ENCODE measurements at regions not wholly inside any gene's neighbourhood (a gene's known extent, or its start where the extent isn't known, plus 50 kb on each side); places are given as distances from the start of the nearest gene placed in this dataset.

- Histone ChIP-seq H3K9me3 (peaks cover 0 to 7% (median under 1%) of the 10 kb centered on the region in 4 donors), H3K4me3 (no peak overlapping the region), H3K27ac (replicated peaks in 1 of 4) (no peak overlapping the region), H3K4me1 (no peaks in the 10 kb centered on the region), H3K27me3 (peaks cover 0 to 21% (median 0%) of the 10 kb centered on the region in 4 donors), H3K36me3 (no peaks in the 10 kb centered on the region)
- DNase-seq (ENCODE audit: extremely low spot score): no peak
- intact Hi-C loops (cut with DNase I): no loop called here
- 79% methylated on average over 1 of the region's 1 CpG for WGBS
- TF ChIP-seq EP300 (IDR thresholded peaks at IDR 0.05) (no peak), POLR2AphosphoS5 (IDR thresholded peaks at IDR 0.05) (no peak), CTCF (IDR thresholded peaks at IDR 0.05) (no peak), POLR2A (IDR thresholded peaks at IDR 0.05; ENCODE audit: low read depth) (no peak)
Observed at GRCh38 chrX:943035-943434, 269.4 kb downstream of the CRLF2 start.

GRCh38 chrX:940691-941090 is 271.8 kb downstream of the CRLF2 start:
- Histone ChIP-seq H3K27me3 (peaks cover 0 to 28% (median 0%) of the 10 kb centered on the region in 4 donors), H3K4me3 (no peak overlapping the region), H3K36me3 (no peaks in the 10 kb centered on the region), H3K4me1 (no peaks in the 10 kb centered on the region), H3K9me3 (no peaks in the 10 kb centered on the region), H3K27ac (replicated peaks in 1 of 4) (no peak overlapping the region)
- intact Hi-C loops (cut with DNase I): no loop called here
- DNase-seq (ENCODE audit: extremely low spot score): peak; percentile 24
- WGBS: 68% methylated on average over 9 of the region's 9 CpGs
- TF ChIP-seq EP300 (IDR thresholded peaks at IDR 0.05) (no peak), POLR2A (IDR thresholded peaks at IDR 0.05; ENCODE audit: low read depth) (no peak)

GRCh38 chrX:936979-937769 is 275.3 kb downstream of the CRLF2 start:
- H3K27ac ChIP-seq (replicated peaks in 1 of 4): no peak overlapping the region
- no peaks in the 10 kb centered on the region for H3K4me1 ChIP-seq
- H3K4me3 ChIP-seq: no peak overlapping the region
- 61% methylated on average over 24 of the region's 26 CpGs for WGBS
- intact Hi-C loops (cut with DNase I): no loop called here
- no peak for TF ChIP-seq EP300 (IDR thresholded peaks at IDR 0.05)
- peak; percentile 89 for DNase-seq (ENCODE audit: extremely low spot score)
- peaks cover 0 to 37% (median 0%) of the 10 kb centered on the region in 4 donors for H3K27me3 ChIP-seq
- H3K9me3 ChIP-seq: no peaks in the 10 kb centered on the region
- H3K36me3 ChIP-seq: no peaks in the 10 kb centered on the region

GRCh38 chrX:933611-934010 is 278.8 kb downstream of the CRLF2 start:
- 75% methylated on average over 11 of the region's 11 CpGs for WGBS
- intact Hi-C loops (cut with DNase I): no loop called here

GRCh38 chrX:928606-929005 is 283.8 kb downstream of the CRLF2 start:
- no peaks in the 10 kb centered on the region for H3K36me3 ChIP-seq
- intact Hi-C loops (cut with DNase I): no loop called here
- DNase-seq (ENCODE audit: extremely low spot score): peak; percentile 37
- H3K27me3 ChIP-seq: no peaks in the 10 kb centered on the region
- H3K4me1 ChIP-seq: no peaks in the 10 kb centered on the region
- TF ChIP-seq EP300 (IDR thresholded peaks at IDR 0.05) (no peak), CTCF (IDR thresholded peaks at IDR 0.05) (no peak), POLR2AphosphoS5 (IDR thresholded peaks at IDR 0.05) (no peak), POLR2A (IDR thresholded peaks at IDR 0.05; ENCODE audit: low read depth) (no peak)
- 74% methylated on average over 4 of the region's 4 CpGs for WGBS
- H3K4me3 ChIP-seq: no peak overlapping the region
- no peaks in the 10 kb centered on the region for H3K9me3 ChIP-seq
- H3K27ac ChIP-seq (replicated peaks in 1 of 4): no peak overlapping the region

More at GRCh38 chrX:933611-934010, 278.8 kb downstream of the CRLF2 start:
- DNase-seq (ENCODE audit: extremely low spot score): peak; percentile 17
- Histone ChIP-seq H3K27me3 (peaks cover 0 to 20% (median 0%) of the 10 kb centered on the region in 4 donors), H3K36me3 (no peaks in the 10 kb centered on the region), H3K4me1 (no peaks in the 10 kb centered on the region), H3K4me3 (no peak overlapping the region), H3K27ac (replicated peaks in 1 of 4) (no peak overlapping the region), H3K9me3 (no peaks in the 10 kb centered on the region)
- TF ChIP-seq CTCF (IDR thresholded peaks at IDR 0.05) (no peak), EP300 (IDR thresholded peaks at IDR 0.05) (no peak), POLR2A (IDR thresholded peaks at IDR 0.05; ENCODE audit: low read depth) (no peak), POLR2AphosphoS5 (IDR thresholded peaks at IDR 0.05) (no peak)

All from esophagus muscularis mucosa (tissue), 4 donors.